22Rv1 (cell line): ENCODE measurements at regions not wholly inside any gene's neighbourhood (a gene's known extent, or its start where the extent isn't known, plus 50 kb on each side); places are given as distances from the start of the nearest gene placed in this dataset.

Experiments
- CTCF ChIP-seq: fragments of 450-650 bp; IDR thresholded peaks from 2 replicates; pipeline ENCODE4 v1.5.1; 2017; ENCODE audit warnings: mild to moderate bottlenecking
- ZFX ChIP-seq: fragments of 450-650 bp; IDR thresholded peaks from 2 replicates; pipeline ENCODE4 v1.6.1; 2017; ENCODE audit warnings: antibody characterized with exemption, borderline replicate concordance

GRCh38 chr7:26065652-26066051 lies 86.3 kb upstream of the NFE2L3 start:
- TF ChIP-seq CTCF: no peak
- no peak for TF ChIP-seq ZFX
